Neuronal stem cell (in vitro differentiated cells): ENCODE measurements at regions not wholly inside any gene's neighbourhood (a gene's known extent, or its start where the extent isn't known, plus 50 kb on each side); places are given as distances from the start of the nearest gene placed in this dataset.
A peak's percentile ranks its signal among the peaks of the same experiment; 100 is the strongest.

Experiments
- DNase-seq: peaks from one replicate; pipeline ENCODE4 v3.0.0-alpha.2; 2013; ENCODE audit warnings: low spot score
- H2AFZ ChIP-seq: one replicate; pipeline ENCODE4 v1.6.1; 2013; ENCODE audit warnings: mild to moderate bottlenecking, low read length, inconsistent platforms
- H2AK5ac ChIP-seq: 2 replicates; pipeline ENCODE4 v1.6.1; 2013; ENCODE audit warnings: low read depth, mild to moderate bottlenecking, inconsistent platforms, low read length, moderate library complexity, mixed read lengths
- H2BK120ac ChIP-seq: 2 replicates; pipeline ENCODE4 v1.6.1; 2013; ENCODE audit warnings: low read depth, mild to moderate bottlenecking, inconsistent platforms, low read length, moderate library complexity, mixed read lengths
- H2BK12ac ChIP-seq: one replicate; pipeline ENCODE4 v1.6.1; 2013; ENCODE audit warnings: low read length, inconsistent platforms
- H2BK15ac ChIP-seq: 2 replicates; pipeline ENCODE4 v1.6.1; 2013; ENCODE audit warnings: mild to moderate bottlenecking, low read length, inconsistent platforms, mixed read lengths
- H2BK5ac ChIP-seq: one replicate; pipeline ENCODE4 v1.6.1; 2013; ENCODE audit warnings: inconsistent platforms, mild to moderate bottlenecking, low read length, moderate library complexity
- H3K14ac ChIP-seq: one replicate; pipeline ENCODE4 v1.6.1; 2013; ENCODE audit warnings: low read length, inconsistent platforms
- H3K18ac ChIP-seq: 2 replicates; pipeline ENCODE4 v1.6.1; 2013; ENCODE audit warnings: low read length, inconsistent platforms
- H3K23ac ChIP-seq: 2 replicates; pipeline ENCODE4 v1.6.1; 2013; ENCODE audit warnings: low read depth, mild to moderate bottlenecking, mixed read lengths, low read length, inconsistent platforms; ENCODE audit not compliant: poor library complexity
- H3K27ac ChIP-seq: replicated peaks from 3 replicates; pipeline ENCODE4 v1.5.1; 2013; ENCODE audit warnings: low read length, inconsistent platforms
- H3K27me3 ChIP-seq, 3 experiments: 2 replicates each; pipeline ENCODE4 v1.6.1; 2013; ENCODE audit warnings: low read length in 3 of 3, mild to moderate bottlenecking in 2 of 3, inconsistent platforms in 1 of 3, low read depth in 1 of 3, mixed read lengths in 1 of 3, moderate library complexity in 1 of 3; ENCODE audit not compliant: control insufficient read depth in 3 of 3, insufficient read depth in 3 of 3
- H3K36me3 ChIP-seq, 2 donors: replicated peaks in 1 of 2; 2 replicates each; pipeline ENCODE4 v1.6.1; 2013; ENCODE audit warnings: low read length in 2 of 2; ENCODE audit not compliant: control insufficient read depth in 2 of 2, insufficient read depth in 2 of 2
- H3K4ac ChIP-seq: 2 replicates; pipeline ENCODE4 v1.6.1; 2013; ENCODE audit warnings: inconsistent platforms, mild to moderate bottlenecking, low read length, moderate library complexity
- H3K4me1 ChIP-seq, 2 donors: 1 replicate in 1 of 2; 2 replicates in 1 of 2; pipeline ENCODE4 v1.6.1; 2013; ENCODE audit warnings: low read length in 2 of 2, low read depth in 1 of 2; ENCODE audit not compliant: control insufficient read depth in 2 of 2, insufficient read depth in 1 of 2
- H3K4me2 ChIP-seq: one replicate; pipeline ENCODE4 v1.6.1; 2013; ENCODE audit warnings: mild to moderate bottlenecking, low read length, inconsistent platforms; ENCODE audit not compliant: insufficient read depth, poor library complexity, severe bottlenecking
- H3K4me3 ChIP-seq, 2 donors: 2 replicates each; pipeline ENCODE4 v1.5.1; 2013; ENCODE audit warnings: low read length in 2 of 2, mild to moderate bottlenecking in 2 of 2, inconsistent platforms in 1 of 2, moderate library complexity in 1 of 2
- H3K79me1 ChIP-seq: one replicate; pipeline ENCODE4 v1.6.1; 2013; ENCODE audit warnings: low read depth, mild to moderate bottlenecking, inconsistent platforms, low read length, moderate library complexity
- H3K9ac ChIP-seq: one replicate; pipeline ENCODE4 v1.6.1; 2013; ENCODE audit warnings: mild to moderate bottlenecking, low read depth, low read length, inconsistent platforms; ENCODE audit not compliant: poor library complexity
- H3K9me3 ChIP-seq, 2 donors: replicated peaks in 1 of 2; 2 replicates each; pipeline versions ENCODE3 to v1.6.1; 2013; ENCODE audit warnings: low read length in 2 of 2, mild to moderate bottlenecking in 2 of 2, inconsistent platforms in 1 of 2, low read depth in 1 of 2, mixed read lengths in 1 of 2, moderate library complexity in 1 of 2; ENCODE audit not compliant: control insufficient read depth in 2 of 2, insufficient read depth in 1 of 2
- H4K8ac ChIP-seq: one replicate; pipeline ENCODE4 v1.6.1; 2013; ENCODE audit warnings: low read depth, mild to moderate bottlenecking, inconsistent platforms, low read length, moderate library complexity
- H4K91ac ChIP-seq: one replicate; pipeline ENCODE4 v1.6.1; 2013; ENCODE audit warnings: low read length, low read depth, mild to moderate bottlenecking, inconsistent platforms; ENCODE audit not compliant: poor library complexity
- WGBS, 2 donors: extraction: QIAGEN DNeasy Blood & Tissue Kit; methylation state at CpG; one replicate each; pipeline ENCODE4 v1.1.7; 2013; ENCODE audit warnings: missing lambda C conversion rate in 2 of 2, mixed read lengths in 1 of 2; ENCODE audit not compliant: insufficient read length in 2 of 2, insufficient replicate concordance in 1 of 2; ENCODE audit errors: extremely low coverage in 2 of 2; 5-methylcytosine and 5-hydroxymethylcytosine counted together

- no peak overlapping the region for H3K4ac ChIP-seq
- H3K9ac ChIP-seq: no peak overlapping the region
- no peak overlapping the region for H2BK15ac ChIP-seq
- no peak overlapping the region for H2BK5ac ChIP-seq
- no peak overlapping the region for H4K91ac ChIP-seq
- H3K9me3 ChIP-seq: peaks cover 0 to 1% of the 10 kb centered on the region in 2 donors
- H3K36me3 ChIP-seq: no peaks in the 10 kb centered on the region
- H2AFZ ChIP-seq: no peak overlapping the region
- no CpG with 5 or more reads among the region's 6 CpGs for WGBS, 2 donors
- peaks cover 4% of the 10 kb centered on the region for H3K79me1 ChIP-seq
- no peak overlapping the region for H3K18ac ChIP-seq
- peak overlapping the region; percentile 1 for H3K14ac ChIP-seq
- H2BK12ac ChIP-seq: no peak overlapping the region
- H3K23ac ChIP-seq: no peak overlapping the region
- no peak overlapping the region for H3K27ac ChIP-seq
- DNase-seq: no peak
- no peak overlapping the region for H3K4me3 ChIP-seq
- no peak overlapping the region for H2AK5ac ChIP-seq
- no peak overlapping the region for H4K8ac ChIP-seq
- H3K4me1 ChIP-seq: peaks cover 0 to 10% of the 10 kb centered on the region in 2 donors
- H2BK120ac ChIP-seq: no peak overlapping the region
- H3K4me2 ChIP-seq: no peak overlapping the region
- peaks cover 0 to 60% (median 0%) of the 10 kb centered on the region in 3 experiments for H3K27me3 ChIP-seq
Measured at GRCh38 chr17:79201119-79201518, 126.5 kb downstream of the ENGASE start.

- WGBS, 2 donors: no CpG with 5 or more reads among the region's 10 CpGs
- Histone ChIP-seq H3K27me3 (peaks cover 0 to 73% (median 0%) of the 10 kb centered on the region in 3 experiments), H2BK5ac (no peak overlapping the region), H2BK15ac (no peak overlapping the region), H3K79me1 (peaks cover 4% of the 10 kb centered on the region), H2AFZ (no peak overlapping the region), H3K4ac (no peak overlapping the region), H3K4me2 (no peak overlapping the region), H3K14ac (no peak overlapping the region), H4K91ac (no peak overlapping the region), H3K9ac (no peak overlapping the region), H3K9me3 (no peaks in the 10 kb centered on the region), H3K23ac (no peak overlapping the region), H3K18ac (no peak overlapping the region), H3K36me3 (no peaks in the 10 kb centered on the region), H4K8ac (no peak overlapping the region), H2BK12ac (no peak overlapping the region), H2AK5ac (no peak overlapping the region), H3K4me1 (peaks cover 0 to 20% of the 10 kb centered on the region in 2 donors), H3K4me3 (no peak overlapping the region), H3K27ac (no peak overlapping the region), H2BK120ac (no peak overlapping the region)
- no peak for DNase-seq
Measured at GRCh38 chr17:79196913-79197312, 122.3 kb downstream of the ENGASE start.

- peaks cover 0 to 80% (median 0%) of the 10 kb centered on the region in 3 experiments for H3K27me3 ChIP-seq
- no peak overlapping the region for H2AFZ ChIP-seq
- peak overlapping the region in 1 of 2 donors; percentile 2 for H3K4me3 ChIP-seq
- no peak overlapping the region for H3K14ac ChIP-seq
- no peak overlapping the region for H4K8ac ChIP-seq
- H3K9me3 ChIP-seq: no peaks in the 10 kb centered on the region
- no peak overlapping the region for H3K4ac ChIP-seq
- H3K9ac ChIP-seq: no peak overlapping the region
- peak; percentile 80 for DNase-seq
- H3K4me2 ChIP-seq: no peak overlapping the region
- no peak overlapping the region for H3K18ac ChIP-seq
- no peak overlapping the region for H2BK15ac ChIP-seq
- H2AK5ac ChIP-seq: no peak overlapping the region
- no peak overlapping the region for H2BK5ac ChIP-seq
- H4K91ac ChIP-seq: no peak overlapping the region
- no peak overlapping the region for H2BK120ac ChIP-seq
- H2BK12ac ChIP-seq: no peak overlapping the region
- H3K4me1 ChIP-seq: peaks cover 0 to 25% of the 10 kb centered on the region in 2 donors
- no peaks in the 10 kb centered on the region for H3K36me3 ChIP-seq
- no peak overlapping the region for H3K27ac ChIP-seq
- H3K79me1 ChIP-seq: peaks cover 2% of the 10 kb centered on the region
- WGBS, 2 donors: no CpG with 5 or more reads among the region's 22 CpGs
- peak overlapping the region; percentile 20 for H3K23ac ChIP-seq
Measured at GRCh38 chr17:79192503-79193351, 118.1 kb downstream of the ENGASE start.

GRCh38 chr17:79191270-79191934 lies 116.8 kb downstream of the ENGASE start:
- Histone ChIP-seq H2BK120ac (no peak overlapping the region), H3K27me3 (peaks cover 0 to 88% (median 0%) of the 10 kb centered on the region in 3 experiments), H3K14ac (no peak overlapping the region), H4K91ac (no peak overlapping the region), H2BK15ac (no peak overlapping the region), H2AK5ac (no peak overlapping the region), H3K23ac (no peak overlapping the region), H2BK12ac (no peak overlapping the region), H2AFZ (no peak overlapping the region), H3K9me3 (no peaks in the 10 kb centered on the region), H2BK5ac (no peak overlapping the region), H3K36me3 (no peaks in the 10 kb centered on the region), H4K8ac (no peak overlapping the region), H3K79me1 (no peaks in the 10 kb centered on the region), H3K9ac (peak overlapping the region; percentile 50), H3K27ac (no peak overlapping the region), H3K4me2 (no peak overlapping the region), H3K4me1 (peaks cover 0 to 25% of the 10 kb centered on the region in 2 donors), H3K4ac (no peak overlapping the region), H3K18ac (no peak overlapping the region), H3K4me3 (no peak overlapping the region)
- no CpG with 5 or more reads among the region's 21 CpGs for WGBS, 2 donors
- no peak for DNase-seq
